Sigmoid colon (tissue), 6 donors: ENCODE measurements at regions not wholly inside any gene's neighbourhood (a gene's known extent, or its start where the extent isn't known, plus 50 kb on each side); places are given as distances from the start of the nearest gene placed in this dataset.

Experiments
- DNase-seq: peaks from one replicate; pipeline ENCODE4 v3.0.0-alpha.2; 2019
- H3K27ac ChIP-seq, 4 donors: fragments of 200-600 bp; sonication (generic); one replicate each; pipeline ENCODE4 v1.5.1; 2016 to 2019; ENCODE audit warnings: mild to moderate bottlenecking in 1 of 4
- H3K27me3 ChIP-seq, 3 donors: fragments of 200-600 bp; sonication (generic); one replicate each; pipeline ENCODE4 v1.5.1; 2019; ENCODE audit warnings: mild to moderate bottlenecking in 1 of 3
- H3K36me3 ChIP-seq, 4 donors: fragments of 200-600 bp; sonication (generic); one replicate each; pipeline ENCODE4 v1.5.1; 2016 to 2019
- H3K4me1 ChIP-seq, 4 donors: fragments of 200-600 bp; sonication (generic); one replicate each; pipeline ENCODE4 v1.5.1; 2017 to 2019
- H3K4me3 ChIP-seq, 4 donors: fragments of 200-600 bp; sonication (generic); one replicate each; pipeline ENCODE4 v1.5.1; 2017 to 2019; ENCODE audit warnings: mild to moderate bottlenecking in 2 of 4, moderate library complexity in 1 of 4
- H3K9me3 ChIP-seq, 4 donors: fragments of 200-600 bp in 3 of 4; sonication (generic) in 3 of 4; one replicate each; pipeline versions ENCODE4 v1.5.1 to v1.6.1; 2013 to 2019
- EP300 ChIP-seq, 4 donors: sonication (generic); formaldehyde crosslinking; IDR thresholded peaks; one replicate each; pipeline ENCODE4 v1.6.1; 2017; ENCODE audit warnings: antibody characterized with exemption in 4 of 4
- POLR2A ChIP-seq, 2 donors: fragments of 450-650 bp; IDR thresholded peaks; one replicate each; pipeline ENCODE4 v1.6.1; 2016; ENCODE audit warnings: antibody characterized with exemption in 2 of 2, mild to moderate bottlenecking in 2 of 2, moderate library complexity in 2 of 2
- POLR2AphosphoS5 ChIP-seq, 4 donors: sonication (generic); formaldehyde crosslinking; IDR thresholded peaks; one replicate each; pipeline ENCODE4 v1.6.1; 2017; ENCODE audit warnings: antibody characterized with exemption in 4 of 4
- WGBS, 2 donors: extraction: QIAGEN DNeasy Blood & Tissue Kit; methylation state at CpG; one replicate each; pipeline ENCODE4 v1.1.7; 2013; 5-methylcytosine and 5-hydroxymethylcytosine counted together
- intact Hi-C: fragments of 100-400 bp; cut with DNase I; formaldehyde crosslinking; loops from one replicate; pipeline ENCODE4 v1.15.1; 2023
- TF ChIP-seq, protein P1 (sequence below), 4 experiments: fragments of 450-650 bp in 3 of 4; fragments of 200-600 bp in 1 of 4; IDR thresholded peaks; one replicate each; pipeline ENCODE4 v1.5.1; 2016 to 2019; ENCODE audit warnings: antibody characterized with exemption in 4 of 4, mild to moderate bottlenecking in 3 of 4, moderate library complexity in 2 of 4
- donor health status: healthy with polysubstance abuse.
- donor health status: healthy.

DNA sequence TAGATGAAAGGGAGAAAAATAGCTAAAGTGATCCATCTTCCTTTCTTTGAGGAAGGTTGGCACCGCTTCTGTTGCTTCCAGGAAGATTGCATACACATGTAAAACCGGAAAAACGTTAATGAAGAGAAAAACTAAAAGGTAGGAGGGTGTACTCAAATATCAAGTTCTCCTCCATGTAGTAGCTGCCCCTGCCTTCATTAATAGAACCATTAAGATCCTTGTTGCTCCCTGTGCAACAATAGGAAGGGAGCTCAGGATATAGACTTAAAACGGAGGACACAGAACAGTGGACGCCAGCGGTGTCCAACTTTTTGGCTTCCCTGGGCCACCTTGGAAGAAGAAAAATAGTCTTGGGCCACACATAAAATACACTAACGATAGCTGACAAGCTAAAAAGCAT is 118.9 kb downstream of the TMEM174 start:
- TF ChIP-seq POLR2AphosphoS5 (IDR thresholded peaks at IDR 0.05) (no peak), POLR2A (IDR thresholded peaks at IDR 0.05) (no peak), EP300 (IDR thresholded peaks at IDR 0.05) (no peak)
- TF ChIP-seq, protein P1, sequence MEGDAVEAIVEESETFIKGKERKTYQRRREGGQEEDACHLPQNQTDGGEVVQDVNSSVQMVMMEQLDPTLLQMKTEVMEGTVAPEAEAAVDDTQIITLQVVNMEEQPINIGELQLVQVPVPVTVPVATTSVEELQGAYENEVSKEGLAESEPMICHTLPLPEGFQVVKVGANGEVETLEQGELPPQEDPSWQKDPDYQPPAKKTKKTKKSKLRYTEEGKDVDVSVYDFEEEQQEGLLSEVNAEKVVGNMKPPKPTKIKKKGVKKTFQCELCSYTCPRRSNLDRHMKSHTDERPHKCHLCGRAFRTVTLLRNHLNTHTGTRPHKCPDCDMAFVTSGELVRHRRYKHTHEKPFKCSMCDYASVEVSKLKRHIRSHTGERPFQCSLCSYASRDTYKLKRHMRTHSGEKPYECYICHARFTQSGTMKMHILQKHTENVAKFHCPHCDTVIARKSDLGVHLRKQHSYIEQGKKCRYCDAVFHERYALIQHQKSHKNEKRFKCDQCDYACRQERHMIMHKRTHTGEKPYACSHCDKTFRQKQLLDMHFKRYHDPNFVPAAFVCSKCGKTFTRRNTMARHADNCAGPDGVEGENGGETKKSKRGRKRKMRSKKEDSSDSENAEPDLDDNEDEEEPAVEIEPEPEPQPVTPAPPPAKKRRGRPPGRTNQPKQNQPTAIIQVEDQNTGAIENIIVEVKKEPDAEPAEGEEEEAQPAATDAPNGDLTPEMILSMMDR (IDR thresholded peaks at IDR 0.05) = no peak
- intact Hi-C loops = no loop called here
- no peak overlapping the region for H3K4me3 ChIP-seq
- H3K4me1 ChIP-seq = no peaks in the 10 kb centered on the region
- H3K27me3 ChIP-seq = peaks cover under 1 to 42% (median 4%) of the 10 kb centered on the region in 3 donors
- H3K36me3 ChIP-seq = no peaks in the 10 kb centered on the region
- no peaks in the 10 kb centered on the region for H3K9me3 ChIP-seq
- no peak for DNase-seq
- WGBS, 2 donors = 84 to 90% methylated on average over 7 of the region's 7 CpGs
- H3K27ac ChIP-seq = no peak overlapping the region

DNA sequence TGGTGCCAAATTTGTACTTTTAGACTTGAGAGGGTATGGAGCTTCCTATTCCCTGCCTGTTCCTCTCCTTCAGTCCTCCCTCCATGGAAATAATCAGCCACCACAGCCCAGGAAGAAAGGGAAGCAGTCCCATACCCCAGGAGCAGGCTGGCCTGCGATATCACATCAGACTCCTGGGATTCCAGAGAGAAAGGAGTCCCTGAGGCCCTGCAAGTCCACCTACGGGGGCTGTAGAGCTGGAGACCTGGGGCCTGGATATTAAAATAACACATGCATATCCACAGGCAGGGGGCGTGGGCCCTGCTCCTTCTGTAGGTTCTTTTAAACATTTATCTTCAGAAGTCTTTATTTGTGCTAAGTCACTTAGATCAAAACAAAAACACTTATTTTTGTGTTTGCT is 117.2 kb downstream of the TMEM174 start:
- Histone ChIP-seq H3K27me3 (peaks cover 0 to 26% (median 0%) of the 10 kb centered on the region in 3 donors), H3K4me1 (no peaks in the 10 kb centered on the region), H3K9me3 (no peaks in the 10 kb centered on the region), H3K36me3 (no peaks in the 10 kb centered on the region), H3K4me3 (no peak overlapping the region), H3K27ac (no peak overlapping the region)
- TF ChIP-seq, protein P1 (IDR thresholded peaks at IDR 0.05) = no peak
- TF ChIP-seq POLR2A (IDR thresholded peaks at IDR 0.05) (no peak), POLR2AphosphoS5 (IDR thresholded peaks at IDR 0.05) (no peak), EP300 (IDR thresholded peaks at IDR 0.05) (no peak)
- DNase-seq = no peak
- WGBS, 2 donors = 71 to 74% methylated on average over 3 of the region's 3 CpGs
- intact Hi-C loops = no loop called here

DNA sequence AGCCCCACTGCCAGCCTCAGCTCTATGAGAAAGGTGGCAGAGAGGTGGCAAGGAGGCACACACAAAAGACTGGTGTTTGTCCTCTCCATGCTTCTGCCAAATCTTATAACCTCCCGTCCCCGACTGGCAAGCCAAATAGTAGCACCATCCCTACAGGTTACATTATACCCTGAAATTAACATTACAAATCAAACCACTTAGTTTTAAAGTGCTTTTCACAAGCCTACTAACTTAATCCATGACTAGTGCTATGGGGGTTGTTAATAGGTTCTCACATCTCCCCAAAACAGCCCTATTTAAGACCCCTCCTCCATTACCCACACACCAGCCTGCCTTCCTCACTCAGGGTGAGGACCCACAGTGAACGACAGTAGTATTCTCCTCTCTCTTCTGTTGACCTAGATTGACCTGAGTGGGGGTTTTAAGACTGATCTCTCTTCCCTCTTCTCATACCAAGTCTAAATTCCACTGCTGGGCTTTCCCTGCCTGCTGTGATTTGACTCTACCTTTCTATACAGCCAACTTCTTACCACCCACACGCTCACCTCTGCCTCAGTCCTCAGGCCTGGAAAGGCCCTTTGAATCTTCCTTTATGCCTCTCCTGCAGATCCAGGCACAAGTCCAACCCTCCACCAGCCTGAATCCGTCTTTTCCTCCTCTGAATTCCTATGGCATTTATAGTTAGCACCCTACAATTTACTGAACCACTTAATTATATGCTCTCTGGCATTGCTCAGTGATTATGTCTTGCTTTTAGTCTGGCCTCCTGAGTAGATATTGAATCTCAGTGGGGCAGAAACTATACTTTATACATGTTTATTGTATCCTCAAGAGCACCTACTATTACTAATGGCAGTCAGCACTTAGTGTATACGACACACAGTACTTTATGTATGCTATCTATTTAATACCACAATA is 116.1 kb downstream of the TMEM174 start:
- no peak overlapping the region for H3K4me3 ChIP-seq
- no peaks in the 10 kb centered on the region for H3K9me3 ChIP-seq
- peaks cover 0 to 21% (median 0%) of the 10 kb centered on the region in 3 donors for H3K27me3 ChIP-seq
- no peaks in the 10 kb centered on the region for H3K36me3 ChIP-seq
- 64 to 71% methylated on average over 6 of the region's 6 CpGs for WGBS, 2 donors
- H3K27ac ChIP-seq = no peak overlapping the region
- TF ChIP-seq POLR2A (IDR thresholded peaks at IDR 0.05) = no peak
- TF ChIP-seq POLR2AphosphoS5 (IDR thresholded peaks at IDR 0.05) = no peak
- TF ChIP-seq EP300 (IDR thresholded peaks at IDR 0.05) = no peak
- TF ChIP-seq, protein P1 (IDR thresholded peaks at IDR 0.05) = no peak
- H3K4me1 ChIP-seq = no peaks in the 10 kb centered on the region
- no peak for DNase-seq
- intact Hi-C loops = no loop called here

DNA sequence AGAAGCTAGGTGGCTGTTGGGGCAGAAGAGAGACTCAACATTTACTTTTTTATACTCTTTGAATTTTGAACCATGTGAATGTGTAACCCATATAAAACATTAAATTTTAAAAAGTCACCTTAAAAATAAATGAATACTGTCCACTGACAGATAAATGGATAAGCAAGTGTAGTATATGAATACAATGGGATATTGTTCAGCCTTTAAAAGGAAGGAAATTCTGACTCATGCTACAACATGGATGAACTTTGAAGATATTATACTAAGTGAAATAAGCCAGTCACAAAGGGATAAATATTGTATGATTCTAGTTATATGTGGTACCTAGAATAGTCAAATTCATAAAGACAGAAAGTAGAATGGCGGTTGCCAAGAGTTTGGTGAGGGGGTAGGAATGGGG is 113.9 kb downstream of the TMEM174 start:
- peaks cover 0 to 21% (median 0%) of the 10 kb centered on the region in 3 donors for H3K27me3 ChIP-seq
- no peak overlapping the region for H3K4me3 ChIP-seq
- H3K4me1 ChIP-seq = peaks cover 0 to 6% (median 2%) of the 10 kb centered on the region in 4 donors
- no peaks in the 10 kb centered on the region for H3K9me3 ChIP-seq
- TF ChIP-seq POLR2AphosphoS5 (IDR thresholded peaks at IDR 0.05) (no peak), POLR2A (IDR thresholded peaks at IDR 0.05) (no peak), EP300 (IDR thresholded peaks at IDR 0.05) (no peak)
- TF ChIP-seq, protein P1 (IDR thresholded peaks at IDR 0.05) = no peak
- H3K36me3 ChIP-seq = no peaks in the 10 kb centered on the region
- intact Hi-C loops = no loop called here
- 90 to 97% methylated on average over 1 of the region's 1 CpG for WGBS, 2 donors
- no peak for DNase-seq
- no peak overlapping the region for H3K27ac ChIP-seq
